HL-60 (cell line): ENCODE measurements at regions not wholly inside any gene's neighbourhood (a gene's known extent, or its start where the extent isn't known, plus 50 kb on each side); places are given as distances from the start of the nearest gene placed in this dataset.

Source experiments
- CTCF ChIP-seq: IDR thresholded peaks from one replicate; pipeline ENCODE4 v1.5.1; 2011; ENCODE audit warnings: low read length, control low read depth, inconsistent platforms; ENCODE audit not compliant: insufficient read depth
- GABPA ChIP-seq: IDR thresholded peaks from 2 replicates; pipeline ENCODE4 v1.6.1; 2012; ENCODE audit warnings: low read depth
- POLR2AphosphoS5 ChIP-seq: IDR thresholded peaks from 2 replicates; pipeline ENCODE4 v1.6.1; 2012; ENCODE audit warnings: low read depth

GRCh38 chr3:80366808-80367548 lies 599.2 kb upstream of the ROBO1 start:
- TF ChIP-seq CTCF (no peak), POLR2AphosphoS5 (no peak), GABPA (no peak)
